ENCODE measurements at regions not wholly inside any gene's neighbourhood (a gene's known extent, or its start where the extent isn't known, plus 50 kb on each side); places are given as distances from the start of the nearest gene placed in this dataset.
A peak's percentile ranks its signal among the peaks of the same experiment; 100 is the strongest.

GRCh38 chr18:57916684-57917083 lies 113.6 kb upstream of the ATP8B1 start:
- Histone ChIP-seq H3K9me3 (ENCODE audit: severe bottlenecking) (no peaks in the 10 kb centered on the region), H3K4me1 (ENCODE audit: insufficient read depth, poor library complexity, severe bottlenecking) (no peaks in the 10 kb centered on the region), H3K27ac (ENCODE audit: poor library complexity, severe bottlenecking) (no peak overlapping the region), H3K27me3 (ENCODE audit: insufficient read depth, poor library complexity, severe bottlenecking) (no peaks in the 10 kb centered on the region), H3K36me3 (ENCODE audit: low read depth) (no peaks in the 10 kb centered on the region), H3K4me3 (ENCODE audit: severe bottlenecking) (no peak overlapping the region)
- TF ChIP-seq CTCF (IDR thresholded peaks at IDR 0.05; ENCODE audit: poor library complexity, severe bottlenecking): no peak
- DNase-seq (ENCODE audit: low spot score) (no peak), ATAC-seq (ENCODE audit: low read depth) (no peak)

GRCh38 chr18:57915865-57916582 lies 112.9 kb upstream of the ATP8B1 start:
- Histone ChIP-seq H3K4me3 (ENCODE audit: severe bottlenecking) (no peak overlapping the region), H3K36me3 (ENCODE audit: low read depth) (no peaks in the 10 kb centered on the region), H3K27me3 (ENCODE audit: insufficient read depth, poor library complexity, severe bottlenecking) (no peaks in the 10 kb centered on the region), H3K4me1 (ENCODE audit: insufficient read depth, poor library complexity, severe bottlenecking) (no peaks in the 10 kb centered on the region), H3K9me3 (ENCODE audit: severe bottlenecking) (no peaks in the 10 kb centered on the region), H3K27ac (ENCODE audit: poor library complexity, severe bottlenecking) (no peak overlapping the region)
- no peak for DNase-seq (ENCODE audit: low spot score)
- TF ChIP-seq CTCF (IDR thresholded peaks at IDR 0.05; ENCODE audit: poor library complexity, severe bottlenecking): no peak
- no peak for ATAC-seq (ENCODE audit: low read depth)

- Histone ChIP-seq H3K36me3 (ENCODE audit: low read depth) (no peaks in the 10 kb centered on the region), H3K27ac (ENCODE audit: poor library complexity, severe bottlenecking) (no peak overlapping the region), H3K27me3 (ENCODE audit: insufficient read depth, poor library complexity, severe bottlenecking) (no peaks in the 10 kb centered on the region), H3K4me1 (ENCODE audit: insufficient read depth, poor library complexity, severe bottlenecking) (no peaks in the 10 kb centered on the region), H3K4me3 (ENCODE audit: severe bottlenecking) (no peak overlapping the region), H3K9me3 (ENCODE audit: severe bottlenecking) (no peaks in the 10 kb centered on the region)
- TF ChIP-seq CTCF (IDR thresholded peaks at IDR 0.05; ENCODE audit: poor library complexity, severe bottlenecking): no peak
- DNase-seq (ENCODE audit: low spot score): no peak
- no peak for ATAC-seq (ENCODE audit: low read depth)
These were observed 112.1 kb upstream of the ATP8B1 start for GRCh38 chr18:57915248-57915647.

GRCh38 chr18:57913686-57914085 lies 110.6 kb upstream of the ATP8B1 start:
- Histone ChIP-seq H3K27ac (ENCODE audit: poor library complexity, severe bottlenecking) (no peak overlapping the region), H3K36me3 (ENCODE audit: low read depth) (no peaks in the 10 kb centered on the region), H3K4me1 (ENCODE audit: insufficient read depth, poor library complexity, severe bottlenecking) (peaks cover 9% of the 10 kb centered on the region), H3K9me3 (ENCODE audit: severe bottlenecking) (no peaks in the 10 kb centered on the region), H3K27me3 (ENCODE audit: insufficient read depth, poor library complexity, severe bottlenecking) (no peaks in the 10 kb centered on the region), H3K4me3 (ENCODE audit: severe bottlenecking) (no peak overlapping the region)
- TF ChIP-seq CTCF (IDR thresholded peaks at IDR 0.05; ENCODE audit: poor library complexity, severe bottlenecking): no peak
- no peak for ATAC-seq (ENCODE audit: low read depth)
- no peak for DNase-seq (ENCODE audit: low spot score)

- no peaks in the 10 kb centered on the region for H3K27me3 ChIP-seq (ENCODE audit: insufficient read depth, poor library complexity, severe bottlenecking)
- DNase-seq (ENCODE audit: low spot score) (no peak), ATAC-seq (ENCODE audit: low read depth) (no peak)
- no peak overlapping the region for H3K27ac ChIP-seq (ENCODE audit: poor library complexity, severe bottlenecking)
- no peaks in the 10 kb centered on the region for H3K36me3 ChIP-seq (ENCODE audit: low read depth)
- peaks cover 9% of the 10 kb centered on the region for H3K4me1 ChIP-seq (ENCODE audit: insufficient read depth, poor library complexity, severe bottlenecking)
- no peak overlapping the region for H3K4me3 ChIP-seq (ENCODE audit: severe bottlenecking)
- H3K9me3 ChIP-seq (ENCODE audit: severe bottlenecking): no peaks in the 10 kb centered on the region
- peak; percentile 20 for TF ChIP-seq CTCF (IDR thresholded peaks at IDR 0.05; ENCODE audit: poor library complexity, severe bottlenecking)
These were observed 107.7 kb upstream of the ATP8B1 start for GRCh38 chr18:57910817-57911216.
